PC-9 (cell line): ENCODE measurements at regions not wholly inside any gene's neighbourhood (a gene's known extent, or its start where the extent isn't known, plus 50 kb on each side); places are given as distances from the start of the nearest gene placed in this dataset.

Experiments used
- BruUV-seq: library from RNA; stranded (reverse); fragments of 400-500 nt; replicated peaks from 2 replicates; lab custom pipeline; 2021; lab: Mats Ljungman, UMichigan
- CTCF ChIA-PET: fragments of 300-600 bp; sonication (Branson Sonifier 250); formaldehyde crosslinking; loops from one replicate; lab custom pipeline; 2022; ENCODE audit warnings: antibody characterized with exemption; lab: Charles Lee
- POLR2A ChIA-PET: fragments of 300-600 bp; sonication (Branson Sonifier 250); formaldehyde crosslinking; loops from one replicate; lab custom pipeline; 2022; ENCODE audit warnings: antibody characterized with exemption; ENCODE audit not compliant: unreplicated experiment; lab: Charles Lee
- DNase-seq, 2 experiments: peaks; one replicate each; pipeline versions ENCODE4 v3.0.0 to v3.0.0-alpha.2; 2015 to 2022; ENCODE audit warnings: mixed read lengths in 1 of 2
- H2AFZ ChIP-seq: fragments of 200-600 bp; sonication (generic); 2 replicates; pipeline ENCODE4 v1.8.1; 2017; ENCODE audit warnings: antibody characterized with exemption
- H3F3A ChIP-seq: fragments of 200-600 bp; sonication (generic); 2 replicates; pipeline ENCODE4 v1.8.1; 2017; ENCODE audit warnings: antibody characterized with exemption, mild to moderate bottlenecking, low read depth; ENCODE audit not compliant: insufficient read depth
- H3K27ac ChIP-seq: fragments of 200-600 bp; sonication (generic); 2 replicates; pipeline ENCODE4 v1.6.1; 2016; ENCODE audit warnings: mixed run types
- H3K27me3 ChIP-seq: fragments of 200-600 bp; sonication (generic); 2 replicates; pipeline ENCODE4 v1.6.1; 2016; ENCODE audit warnings: low read depth, mixed run types; ENCODE audit not compliant: insufficient read depth
- H3K36me3 ChIP-seq: fragments of 200-600 bp; sonication (generic); 2 replicates; pipeline ENCODE4 v1.6.1; 2016; ENCODE audit warnings: low read depth, mixed run types
- H3K4me1 ChIP-seq: fragments of 200-600 bp; sonication (generic); replicated peaks from 2 replicates; pipeline ENCODE4 v1.6.1; 2016; ENCODE audit warnings: mixed run types; ENCODE audit not compliant: insufficient read depth
- H3K4me2 ChIP-seq: fragments of 200-600 bp; sonication (generic); 2 replicates; pipeline ENCODE4 v1.6.1; 2017; ENCODE audit warnings: mixed run types
- H3K4me3 ChIP-seq: fragments of 200-600 bp; sonication (generic); 2 replicates; pipeline ENCODE4 v1.6.1; 2016; ENCODE audit warnings: mixed run types
- H3K79me2 ChIP-seq: fragments of 200-600 bp; sonication (generic); 2 replicates; pipeline ENCODE4 v1.6.1; 2017; ENCODE audit warnings: low read depth, mixed run types
- H3K9me2 ChIP-seq: fragments of 200-600 bp; sonication (generic); 2 replicates; pipeline ENCODE4 v1.8.1; 2017; ENCODE audit warnings: mild to moderate bottlenecking; ENCODE audit not compliant: insufficient read depth
- H3K9me3 ChIP-seq: fragments of 200-600 bp; sonication (generic); 2 replicates; pipeline ENCODE4 v1.8.1; 2016; ENCODE audit warnings: low read depth; ENCODE audit not compliant: insufficient read depth
- H4K20me1 ChIP-seq: fragments of 200-600 bp; sonication (generic); 2 replicates; pipeline ENCODE4 v1.8.1; 2017; ENCODE audit not compliant: insufficient read depth
- EZH2 ChIP-seq: fragments of 200-600 bp; sonication (generic); IDR thresholded peaks from 2 replicates; pipeline ENCODE4 v1.8.0; 2017; ENCODE audit warnings: antibody characterized with exemption, low read depth
- intact Hi-C: fragments of 100-400 bp; cut with micrococcal nuclease; formaldehyde crosslinking; loops from one replicate; pipeline ENCODE4 v1.10.0; 2022; ENCODE audit not compliant: unreplicated experiment
- TF ChIP-seq, protein P1 (sequence below): fragments of 200-600 bp; sonication (generic); conservative IDR thresholded peaks from 2 replicates; pipeline ENCODE4 v1.6.1; 2017; ENCODE audit warnings: mixed run types, antibody characterized with exemption, mild to moderate bottlenecking, moderate library complexity

DNA sequence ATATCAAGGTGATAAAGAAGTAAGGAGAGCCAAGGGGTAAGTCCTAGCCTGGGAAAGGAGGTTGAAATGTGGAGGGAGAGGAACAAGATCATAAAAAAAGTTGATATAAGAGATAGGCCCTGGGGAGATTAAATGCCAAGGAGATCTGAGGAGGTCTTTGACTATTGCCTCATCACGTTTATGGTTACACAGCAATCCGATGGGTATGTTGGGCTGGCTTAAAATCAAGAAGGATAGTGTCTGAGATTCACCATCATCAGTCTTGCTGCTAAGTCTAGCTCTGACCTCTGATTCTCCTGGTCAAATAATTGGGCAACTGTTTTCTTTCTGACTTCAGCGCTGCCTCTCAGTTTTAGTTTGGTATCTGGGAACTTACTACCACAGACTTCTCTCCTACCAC is 416.3 kb downstream of the GPATCH2 start:
- ChIA-PET CTCF (no interaction called here), POLR2A (no interaction called here)
- no peaks in the 10 kb centered on the region for H4K20me1 ChIP-seq
- no peaks in the 10 kb centered on the region for H3K79me2 ChIP-seq
- H3K9me3 ChIP-seq, result no peaks in the 10 kb centered on the region
- H3F3A ChIP-seq, result no peaks in the 10 kb centered on the region
- no peak for TF ChIP-seq EZH2
- no peaks in the 10 kb centered on the region for H3K36me3 ChIP-seq
- no peaks in the 10 kb centered on the region for H3K27me3 ChIP-seq
- H3K9me2 ChIP-seq, result no peaks in the 10 kb centered on the region
- H3K27ac ChIP-seq, result no peak overlapping the region
- no peak overlapping the region for H3K4me2 ChIP-seq
- DNase-seq, result no peak
- BruUV-seq, result no TSS peak
- no peak overlapping the region for H2AFZ ChIP-seq
- no peak overlapping the region for H3K4me3 ChIP-seq
- intact Hi-C loops, result no loop called here
- no peaks in the 10 kb centered on the region for H3K4me1 ChIP-seq

DNA sequence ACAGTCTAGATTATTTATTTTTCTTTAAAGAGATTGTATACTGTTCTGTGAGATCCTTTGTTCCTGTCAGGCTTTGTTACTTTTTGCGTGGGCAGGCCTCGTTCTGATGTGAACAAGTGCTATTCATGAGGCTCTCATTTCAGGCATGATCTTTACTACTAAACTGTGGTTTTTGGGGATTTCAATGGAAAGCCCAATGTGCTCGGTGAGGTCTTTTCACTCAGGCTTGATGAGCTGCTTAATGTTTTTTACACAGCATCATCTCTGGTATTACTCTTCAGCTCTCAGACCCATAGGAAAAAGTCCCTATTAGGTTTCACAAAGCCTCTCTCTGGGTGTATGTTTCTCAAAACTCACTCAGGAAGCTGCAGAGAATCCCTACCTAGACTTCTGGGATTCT is 419.4 kb downstream of the GPATCH2 start:
- no TSS peak for BruUV-seq
- no peak for DNase-seq
- Histone ChIP-seq H3K9me3 (no peaks in the 10 kb centered on the region), H3K27ac (no peak overlapping the region), H3K4me3 (no peak overlapping the region), H3K79me2 (no peaks in the 10 kb centered on the region), H2AFZ (no peak overlapping the region), H4K20me1 (no peaks in the 10 kb centered on the region), H3K36me3 (no peaks in the 10 kb centered on the region), H3K9me2 (no peaks in the 10 kb centered on the region), H3K4me1 (no peaks in the 10 kb centered on the region), H3K27me3 (no peaks in the 10 kb centered on the region), H3K4me2 (no peak overlapping the region), H3F3A (no peaks in the 10 kb centered on the region)
- ChIA-PET POLR2A (no interaction called here), CTCF (no interaction called here)
- intact Hi-C loops, result no loop called here
- no peak for TF ChIP-seq EZH2
- TF ChIP-seq, protein P1, sequence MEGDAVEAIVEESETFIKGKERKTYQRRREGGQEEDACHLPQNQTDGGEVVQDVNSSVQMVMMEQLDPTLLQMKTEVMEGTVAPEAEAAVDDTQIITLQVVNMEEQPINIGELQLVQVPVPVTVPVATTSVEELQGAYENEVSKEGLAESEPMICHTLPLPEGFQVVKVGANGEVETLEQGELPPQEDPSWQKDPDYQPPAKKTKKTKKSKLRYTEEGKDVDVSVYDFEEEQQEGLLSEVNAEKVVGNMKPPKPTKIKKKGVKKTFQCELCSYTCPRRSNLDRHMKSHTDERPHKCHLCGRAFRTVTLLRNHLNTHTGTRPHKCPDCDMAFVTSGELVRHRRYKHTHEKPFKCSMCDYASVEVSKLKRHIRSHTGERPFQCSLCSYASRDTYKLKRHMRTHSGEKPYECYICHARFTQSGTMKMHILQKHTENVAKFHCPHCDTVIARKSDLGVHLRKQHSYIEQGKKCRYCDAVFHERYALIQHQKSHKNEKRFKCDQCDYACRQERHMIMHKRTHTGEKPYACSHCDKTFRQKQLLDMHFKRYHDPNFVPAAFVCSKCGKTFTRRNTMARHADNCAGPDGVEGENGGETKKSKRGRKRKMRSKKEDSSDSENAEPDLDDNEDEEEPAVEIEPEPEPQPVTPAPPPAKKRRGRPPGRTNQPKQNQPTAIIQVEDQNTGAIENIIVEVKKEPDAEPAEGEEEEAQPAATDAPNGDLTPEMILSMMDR, result no peak

DNA sequence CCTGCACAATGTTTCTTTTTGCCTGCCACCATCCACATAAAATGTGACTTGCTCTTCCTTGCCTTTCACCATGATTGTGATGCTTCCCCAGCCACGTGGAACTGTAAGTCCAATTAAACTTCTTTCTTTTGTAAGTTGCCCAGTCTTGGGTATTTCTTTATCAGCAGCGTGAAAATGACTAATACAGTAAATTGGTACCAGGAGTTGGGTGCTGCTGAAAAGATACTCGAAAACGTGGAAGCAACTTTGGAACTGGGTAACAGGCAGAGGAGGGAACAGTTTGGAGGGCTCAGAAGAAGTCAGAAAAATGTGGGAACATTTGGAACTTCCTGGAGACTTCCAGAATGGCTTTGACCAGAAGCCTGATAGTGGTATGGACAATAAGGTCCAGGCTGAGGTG is 425.3 kb downstream of the GPATCH2 start:
- H3K36me3 ChIP-seq, result no peaks in the 10 kb centered on the region
- H3F3A ChIP-seq, result no peaks in the 10 kb centered on the region
- H3K79me2 ChIP-seq, result no peaks in the 10 kb centered on the region
- CTCF ChIA-PET, result no interaction called here
- no TSS peak for BruUV-seq
- no peak overlapping the region for H2AFZ ChIP-seq
- no peaks in the 10 kb centered on the region; the same call in 1 of the 2 replicates for H3K9me3 ChIP-seq
- H3K4me3 ChIP-seq, result no peak overlapping the region
- TF ChIP-seq EZH2, result no peak
- TF ChIP-seq, protein P1, result no peak
- no peaks in the 10 kb centered on the region for H3K27me3 ChIP-seq
- H3K4me2 ChIP-seq, result no peak overlapping the region
- no peaks in the 10 kb centered on the region for H3K9me2 ChIP-seq
- intact Hi-C loops, result no loop called here
- no peaks in the 10 kb centered on the region for H4K20me1 ChIP-seq
- POLR2A ChIA-PET, result no interaction called here
- no peak overlapping the region for H3K27ac ChIP-seq
- no peak for DNase-seq
- no peaks in the 10 kb centered on the region for H3K4me1 ChIP-seq

DNA sequence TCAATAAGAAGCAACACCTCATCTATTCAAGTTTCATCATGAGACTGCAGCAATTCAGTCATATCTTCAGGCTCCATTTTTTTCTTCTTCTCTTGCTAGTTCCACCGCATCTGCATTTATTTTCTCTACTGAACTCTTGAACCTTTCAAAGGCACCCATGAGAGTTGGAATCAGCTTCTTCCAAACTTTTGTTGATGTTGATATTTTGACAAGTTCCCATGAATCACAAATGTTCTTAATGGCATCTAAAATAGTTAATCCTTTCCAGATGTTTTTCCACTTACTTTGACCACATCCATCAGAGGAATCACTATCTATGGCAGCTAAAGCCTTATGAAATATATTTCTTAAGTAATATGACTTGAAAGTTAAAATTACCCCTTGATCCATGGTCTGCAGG is 434.3 kb downstream of the GPATCH2 start:
- H3K9me2 ChIP-seq, result no peaks in the 10 kb centered on the region
- POLR2A ChIA-PET, result no interaction called here
- H3K4me1 ChIP-seq, result no peaks in the 10 kb centered on the region
- no peaks in the 10 kb centered on the region for H4K20me1 ChIP-seq
- H3K4me3 ChIP-seq, result no peak overlapping the region
- H3K27ac ChIP-seq, result no peak overlapping the region
- H3K27me3 ChIP-seq, result no peaks in the 10 kb centered on the region
- no peaks in the 10 kb centered on the region for H3K79me2 ChIP-seq
- no peaks in the 10 kb centered on the region for H3K9me3 ChIP-seq
- no TSS peak for BruUV-seq
- no peak for TF ChIP-seq EZH2
- TF ChIP-seq, protein P1, result no peak
- H3K36me3 ChIP-seq, result no peaks in the 10 kb centered on the region
- CTCF ChIA-PET, result no interaction called here
- intact Hi-C loops, result no loop called here
- no peak overlapping the region for H3K4me2 ChIP-seq
- no peak for DNase-seq
- no peaks in the 10 kb centered on the region for H3F3A ChIP-seq
- no peak overlapping the region for H2AFZ ChIP-seq
